ENCODE measurements at regions not wholly inside any gene's neighbourhood (a gene's known extent, or its start where the extent isn't known, plus 50 kb on each side); places are given as distances from the start of the nearest gene placed in this dataset.
A peak's percentile ranks its signal among the peaks of the same experiment; 100 is the strongest.
"Not testable (repeated sequence)": the region's sequence is repeated elsewhere in the genome, so short reads cannot be mapped to it uniquely, and the experiment has no call there.

- H3K4me3 ChIP-seq (ENCODE audit: low read depth, low read length); DNase-seq (ENCODE audit: low read depth): not testable (repeated sequence)
Observed at GRCh38 chr2:90173081-90173480, 1481.6 kb downstream of the RPIA start.

DNA sequence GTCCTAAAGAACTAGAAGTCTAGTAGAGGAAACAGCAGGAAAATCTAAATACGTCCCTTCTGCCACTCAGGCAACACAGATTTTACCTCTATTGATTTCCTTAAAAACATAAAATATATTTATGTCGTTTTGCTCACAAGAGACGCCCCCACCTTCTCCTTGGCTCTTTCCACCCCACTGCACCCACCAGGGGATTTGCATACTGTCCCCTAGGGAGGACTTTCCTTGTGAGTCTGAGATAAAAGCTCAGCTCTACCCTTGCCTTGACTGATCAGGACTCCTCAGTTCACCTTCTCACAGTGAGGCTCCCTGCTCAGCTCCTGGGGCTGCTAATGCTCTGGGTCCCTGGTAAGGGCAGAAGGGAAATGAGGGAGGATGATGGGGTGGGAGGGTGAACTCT lies 1488.1 kb downstream of the RPIA start:
- H3K4me3 ChIP-seq (ENCODE audit: low read depth, low read length); DNase-seq (ENCODE audit: low read depth): not testable (repeated sequence)

DNA sequence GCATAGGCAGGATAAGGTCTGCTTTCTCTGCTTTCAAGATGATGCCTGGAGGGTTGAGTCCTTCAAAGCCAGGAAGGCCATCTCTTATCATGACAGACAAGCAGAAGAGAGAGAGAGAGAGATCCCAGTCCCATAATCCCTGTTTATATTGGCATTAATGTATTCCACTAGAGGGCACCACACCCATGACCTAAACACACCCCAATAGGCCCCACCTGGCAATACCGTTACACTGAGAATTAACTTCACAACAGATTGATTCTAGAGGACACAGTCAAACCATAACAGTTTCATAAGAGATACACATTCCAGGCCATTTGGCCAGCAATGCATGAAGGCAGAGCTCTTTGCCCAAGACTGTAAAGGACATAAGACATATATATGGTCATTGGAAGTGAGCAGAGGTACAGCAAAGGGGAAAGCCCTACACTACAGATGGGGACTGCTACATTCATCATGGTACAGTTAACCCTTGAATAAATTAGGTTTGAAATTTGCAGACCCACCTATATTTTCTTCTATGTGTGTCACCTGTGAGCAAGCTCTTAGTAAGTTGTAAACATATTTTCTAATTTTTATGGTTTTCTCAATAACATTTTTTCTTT lies 1516.1 kb downstream of the RPIA start:
- peak; percentile 14 for TF ChIP-seq CTCF (conservative IDR thresholded peaks at IDR 0.05; ENCODE audit: low read depth, low read length)
- no peak overlapping the region for H3K4me3 ChIP-seq (ENCODE audit: low read depth, low read length)
- DNase-seq (ENCODE audit: low read depth) = peak; percentile 5

GRCh38 chr2:90209009-90209408 lies 1517.5 kb downstream of the RPIA start:
- no peak for DNase-seq (ENCODE audit: low read depth)
- no peak for TF ChIP-seq CTCF (conservative IDR thresholded peaks at IDR 0.05; ENCODE audit: low read depth, low read length)
- no peak overlapping the region for H3K4me3 ChIP-seq (ENCODE audit: low read depth, low read length)

DNA sequence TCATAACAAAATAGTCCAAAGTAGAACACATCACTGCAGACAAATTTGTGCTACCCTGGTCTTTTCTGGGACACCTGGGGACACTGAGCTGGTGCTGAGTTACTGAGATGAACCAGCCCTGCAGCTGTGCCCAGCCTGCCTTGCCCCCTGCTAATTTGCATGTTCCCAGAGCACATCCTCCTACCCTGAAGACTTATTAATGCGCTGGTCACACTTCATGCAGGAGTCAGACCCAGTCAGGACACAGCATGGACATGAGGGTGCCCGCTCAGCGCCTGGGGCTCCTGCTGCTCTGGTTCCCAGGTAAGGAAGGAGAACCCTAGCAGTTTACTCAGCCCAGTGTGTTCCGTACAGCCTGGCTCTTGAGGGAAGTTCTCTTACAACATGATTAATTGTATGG lies 1518.3 kb downstream of the RPIA start:
- no peak overlapping the region for H3K4me3 ChIP-seq (ENCODE audit: low read depth, low read length)
- TF ChIP-seq CTCF (conservative IDR thresholded peaks at IDR 0.05; ENCODE audit: low read depth, low read length) = no peak
- DNase-seq (ENCODE audit: low read depth) = no peak

- not testable (repeated sequence) for H3K4me3 ChIP-seq (ENCODE audit: low read depth, low read length); DNase-seq (ENCODE audit: low read depth)
Observed at GRCh38 chr2:90215880-90216279, 1524.4 kb downstream of the RPIA start.

DNA sequence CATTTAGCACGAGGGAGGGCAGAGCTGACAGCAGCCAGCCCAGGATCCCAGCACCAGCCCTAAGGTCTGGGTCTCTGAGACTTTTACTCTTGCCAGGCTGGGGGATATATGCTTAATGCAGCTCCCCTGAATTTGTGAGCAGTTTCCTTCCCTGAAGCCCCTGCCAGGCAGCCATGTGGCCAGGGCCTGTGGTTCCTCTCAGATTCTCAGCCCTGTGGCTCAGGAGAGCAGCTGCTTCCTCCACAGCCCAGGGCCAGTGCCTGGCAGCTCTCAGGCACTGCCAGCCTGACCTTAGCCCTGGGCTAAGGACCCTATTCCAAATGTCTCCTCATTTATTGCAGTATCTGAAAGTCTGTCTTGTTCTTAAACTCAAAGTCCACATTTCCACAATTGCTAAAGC lies 1525.3 kb downstream of the RPIA start:
- DNase-seq (ENCODE audit: low read depth); H3K4me3 ChIP-seq (ENCODE audit: low read depth, low read length): not testable (repeated sequence)

GRCh38 chr2:90218534-90218933 lies 1527.1 kb downstream of the RPIA start:
- not testable (repeated sequence) for DNase-seq (ENCODE audit: low read depth)

GRCh38 chr2:90220623-90221299 lies 1529.3 kb downstream of the RPIA start:
- DNase-seq (ENCODE audit: low read depth); H3K4me3 ChIP-seq (ENCODE audit: low read depth, low read length): not testable (repeated sequence)

More at GRCh38 chr2:90218534-90218933, 1527.1 kb downstream of the RPIA start:
- H3K4me3 ChIP-seq (ENCODE audit: low read depth, low read length) = not testable (repeated sequence)

- no peak for DNase-seq (ENCODE audit: low read depth)
- H3K4me3 ChIP-seq (ENCODE audit: low read depth, low read length) = no peak overlapping the region
- TF ChIP-seq CTCF (conservative IDR thresholded peaks at IDR 0.05; ENCODE audit: low read depth, low read length) = no peak
Observed at GRCh38 chr2:90221300-90221651, 1529.8 kb downstream of the RPIA start.

DNA sequence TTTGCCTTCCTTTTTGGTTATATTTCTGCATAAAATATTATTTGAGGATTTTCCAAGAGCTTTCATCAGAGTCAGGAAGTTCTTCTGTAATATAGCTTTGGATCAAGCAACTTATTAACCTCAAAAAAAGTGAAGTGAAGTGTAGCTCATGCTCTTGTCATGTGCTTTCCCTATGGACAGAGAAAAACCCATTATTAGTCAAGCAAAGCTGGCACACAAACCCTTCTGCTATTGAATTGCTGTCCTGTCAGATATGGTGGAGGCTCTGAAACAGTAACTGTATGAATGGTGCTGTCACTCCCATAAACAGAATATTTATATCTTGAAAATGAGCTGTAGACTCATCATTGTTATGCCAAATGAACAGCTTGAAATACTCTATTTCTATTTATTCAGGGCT lies 1533.3 kb downstream of the RPIA start:
- not testable (repeated sequence) for DNase-seq (ENCODE audit: low read depth)

DNA sequence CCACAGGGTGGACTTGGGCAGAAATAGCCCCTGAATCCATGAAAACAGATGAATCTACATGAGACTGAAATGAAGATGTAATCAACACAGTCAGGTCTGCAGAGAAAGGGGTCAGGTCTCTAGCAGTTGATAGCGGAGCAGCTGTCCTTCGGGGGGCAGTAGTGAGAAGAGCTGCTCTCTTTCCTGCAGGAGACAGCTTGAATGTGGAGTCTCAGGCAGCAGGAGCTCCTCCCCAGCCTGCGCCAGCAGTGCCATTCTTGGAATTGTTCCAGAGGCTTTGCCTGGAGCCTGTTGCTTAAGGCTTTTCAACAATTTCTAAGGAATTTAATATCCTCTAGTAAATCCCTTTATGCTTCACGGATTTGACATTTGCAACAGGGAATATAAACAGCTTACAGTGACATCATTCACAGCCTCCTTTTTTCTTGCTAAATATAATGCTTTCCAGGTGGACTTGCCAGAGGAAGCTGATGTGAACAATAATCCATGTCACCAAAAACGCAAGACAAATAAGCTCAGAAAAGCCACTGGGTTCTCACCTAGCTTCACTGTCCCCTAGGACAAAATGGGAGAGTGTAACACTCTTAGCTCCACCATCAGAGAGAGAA lies 1535.1 kb downstream of the RPIA start:
- H3K4me3 ChIP-seq (ENCODE audit: low read depth, low read length); DNase-seq (ENCODE audit: low read depth): not testable (repeated sequence)

More for the DNA sequence above, 1533.3 kb downstream of the RPIA start:
- not testable (repeated sequence) for H3K4me3 ChIP-seq (ENCODE audit: low read depth, low read length)

- not testable (repeated sequence) for H3K4me3 ChIP-seq (ENCODE audit: low read depth, low read length); DNase-seq (ENCODE audit: low read depth)
Observed at GRCh38 chr2:90231199-90231598, 1539.7 kb downstream of the RPIA start.

DNA sequence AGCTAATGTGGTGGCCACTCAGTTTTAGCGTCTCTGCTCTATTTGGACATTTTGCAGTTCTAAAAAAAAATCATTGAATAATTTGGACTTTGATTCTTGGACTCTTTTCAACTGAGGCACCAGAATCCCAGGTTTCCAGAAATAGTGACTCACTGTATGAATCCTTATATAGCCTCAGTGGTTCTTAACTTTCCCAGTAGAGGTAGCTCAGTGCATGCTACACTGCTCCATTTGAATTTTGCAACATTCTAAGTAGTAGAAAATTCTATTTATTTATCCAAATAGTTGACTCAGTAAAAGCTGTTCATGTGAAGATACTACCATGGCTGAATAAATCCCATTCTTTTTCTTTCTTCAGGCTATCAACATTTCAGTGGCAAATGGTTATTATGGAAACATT lies 1544.0 kb downstream of the RPIA start:
- not testable (repeated sequence) for H3K4me3 ChIP-seq (ENCODE audit: low read depth, low read length); DNase-seq (ENCODE audit: low read depth)
